NCI-H510A treated with DMSO at 0.1 percent for 48 hours (cell line): ENCODE measurements at regions not wholly inside any gene's neighbourhood (a gene's known extent, or its start where the extent isn't known, plus 50 kb on each side); places are given as distances from the start of the nearest gene placed in this dataset.
"Not testable (repeated sequence)": the region's sequence is repeated elsewhere in the genome, so short reads cannot be mapped to it uniquely, and the experiment has no call there.

Source experiments
- DNase-seq: peaks from one replicate; lab custom pipeline; 2025; lab: John Stamatoyannopoulos, UW

GRCh38 chr20:30585244-30585796, 672.1 kb upstream of the DEFB115 start:
- not testable (repeated sequence) for DNase-seq

- not testable (repeated sequence) for DNase-seq
Observed at GRCh38 chr20:30586178-30586577, 671.3 kb upstream of the DEFB115 start.

GRCh38 chr20:30593572-30593971, 663.9 kb upstream of the DEFB115 start:
- no peak for DNase-seq

- no peak for DNase-seq
Observed at GRCh38 chr20:30594112-30594511, 663.4 kb upstream of the DEFB115 start.

- no peak for DNase-seq
Observed at GRCh38 chr20:30595698-30596097, 661.8 kb upstream of the DEFB115 start.

GRCh38 chr20:30597429-30597828, 660.0 kb upstream of the DEFB115 start:
- not testable (repeated sequence) for DNase-seq

GRCh38 chr20:30598460-30599230, 658.8 kb upstream of the DEFB115 start:
- no peak for DNase-seq

GRCh38 chr20:30599990-30600389, 657.5 kb upstream of the DEFB115 start:
- no peak for DNase-seq

- no peak for DNase-seq
Observed at GRCh38 chr20:30601974-30602373, 655.5 kb upstream of the DEFB115 start.

GRCh38 chr20:30602424-30602823, 655.0 kb upstream of the DEFB115 start:
- no peak for DNase-seq

- DNase-seq = no peak
Observed at GRCh38 chr20:30606990-30607389, 650.5 kb upstream of the DEFB115 start.

GRCh38 chr20:30610029-30610693, 647.3 kb upstream of the DEFB115 start:
- DNase-seq = no peak

GRCh38 chr20:30610751-30611150, 646.7 kb upstream of the DEFB115 start:
- DNase-seq = no peak

- DNase-seq = no peak
Observed at GRCh38 chr20:30611239-30611984, 646.1 kb upstream of the DEFB115 start.

- no peak for DNase-seq
Observed at GRCh38 chr20:30612344-30612743, 645.1 kb upstream of the DEFB115 start.

- DNase-seq = not testable (repeated sequence)
Observed at GRCh38 chr20:30621346-30621745, 636.1 kb upstream of the DEFB115 start.

- DNase-seq = not testable (repeated sequence)
Observed at GRCh38 chr20:30624310-30624709, 633.2 kb upstream of the DEFB115 start.

- not testable (repeated sequence) for DNase-seq
Observed at GRCh38 chr20:30629376-30629775, 628.1 kb upstream of the DEFB115 start.

GRCh38 chr20:30630761-30631160, 626.7 kb upstream of the DEFB115 start:
- DNase-seq = no peak

- not testable (repeated sequence) for DNase-seq
Observed at GRCh38 chr20:30631261-30631789, 626.1 kb upstream of the DEFB115 start.

- not testable (repeated sequence) for DNase-seq
Observed at GRCh38 chr20:30632773-30633172, 624.7 kb upstream of the DEFB115 start.

- not testable (repeated sequence) for DNase-seq
Observed at GRCh38 chr20:30641522-30641921, 615.9 kb upstream of the DEFB115 start.
